GM19240 (cell line): ENCODE measurements at regions not wholly inside any gene's neighbourhood (a gene's known extent, or its start where the extent isn't known, plus 50 kb on each side); places are given as distances from the start of the nearest gene placed in this dataset.

Source experiments
- DNase-seq: peaks from one replicate; pipeline ENCODE4 v3.0.0; 2011; ENCODE audit warnings: low spot score; ENCODE audit not compliant: insufficient read length

DNA sequence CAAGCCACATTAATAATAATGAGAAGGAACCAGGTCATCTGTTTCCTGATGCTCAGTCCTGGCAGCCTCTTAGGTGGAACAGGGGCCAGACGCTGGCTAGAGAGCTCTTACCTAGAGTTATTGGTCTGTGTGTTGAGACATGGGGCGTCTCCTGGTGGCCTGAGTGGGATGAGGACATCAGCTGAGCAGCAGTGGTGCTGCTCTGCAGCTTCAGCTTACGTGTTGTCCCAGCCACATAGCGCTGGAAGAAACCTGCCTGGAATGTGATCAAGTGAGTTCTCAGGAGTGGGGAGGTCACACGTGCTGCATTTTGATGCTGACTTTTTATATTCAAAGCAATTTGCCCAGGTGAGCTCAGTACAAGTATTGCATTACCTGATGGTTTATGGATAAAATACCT, 355.4 kb downstream of the CDH26 start:
- DNase-seq: no peak

DNA sequence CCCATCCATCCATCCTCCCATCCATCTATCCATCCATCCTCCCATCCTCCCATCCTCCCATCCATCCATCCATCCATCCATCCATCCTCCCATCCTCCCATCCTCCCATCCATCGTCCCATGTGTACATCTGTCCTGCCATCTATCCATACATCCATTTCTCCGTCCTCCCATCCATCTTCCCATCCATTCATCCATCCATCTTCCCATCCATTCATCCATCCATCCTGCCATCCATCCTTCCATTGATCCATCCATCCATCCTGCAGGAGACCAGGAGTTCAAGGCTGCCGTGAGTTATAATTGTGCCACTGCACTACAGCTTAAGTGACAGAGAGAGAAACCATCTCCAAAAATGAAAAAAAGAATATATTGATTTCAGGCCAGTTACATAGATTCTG, 356.5 kb downstream of the CDH26 start:
- DNase-seq: no peak

DNA sequence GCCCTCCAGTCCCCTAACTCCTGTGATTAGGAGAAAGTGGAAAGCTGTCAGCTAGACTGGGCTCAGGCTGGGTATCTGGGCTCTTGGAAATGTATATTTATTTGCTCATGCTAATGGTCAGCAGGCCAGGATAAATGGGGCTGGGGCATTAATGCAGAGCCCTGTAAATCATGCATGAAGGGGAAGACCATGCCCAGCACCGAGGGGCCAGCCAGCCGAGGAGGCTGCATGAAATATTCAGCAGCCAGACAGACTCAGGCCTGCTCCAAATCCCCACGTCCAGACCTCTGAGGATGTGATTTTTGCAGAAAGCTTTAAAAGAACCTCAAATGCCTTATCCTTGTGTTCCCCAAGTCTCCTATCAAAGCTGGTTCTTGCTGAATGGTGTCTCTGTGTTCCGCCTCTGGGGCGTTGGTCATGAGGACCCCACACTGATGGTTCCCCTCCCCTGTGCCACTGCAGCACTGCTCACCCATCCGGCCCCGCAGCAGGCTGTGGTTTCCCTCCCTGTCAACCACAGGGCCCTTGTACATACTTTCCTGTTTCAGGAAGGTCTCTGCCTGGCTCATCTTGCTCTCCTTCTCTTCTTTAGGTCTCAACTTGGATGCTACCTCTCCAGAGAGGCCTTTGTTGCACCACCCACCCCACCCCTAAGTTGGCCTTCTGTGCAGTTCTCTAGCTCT, 358.4 kb downstream of the CDH26 start:
- no peak for DNase-seq

DNA sequence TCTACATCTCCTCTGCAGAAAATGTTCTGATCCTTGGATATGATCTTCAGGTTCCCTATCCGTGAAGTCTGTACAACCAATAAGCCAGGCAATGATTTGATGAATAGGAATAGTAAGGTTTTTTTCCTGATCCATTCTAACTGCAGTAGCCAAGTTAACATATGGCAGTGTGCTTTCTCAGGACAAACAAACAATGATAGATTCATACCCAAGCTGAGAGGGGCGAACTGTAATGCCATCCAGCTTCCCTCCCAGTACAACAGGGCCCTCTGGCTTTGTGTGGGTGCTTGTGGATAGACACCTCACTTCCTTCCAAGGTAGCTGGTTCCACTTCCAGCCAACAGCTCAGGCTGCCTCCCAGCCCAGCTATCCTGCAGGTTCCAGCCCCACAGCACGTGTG, 359.2 kb downstream of the CDH26 start:
- no peak for DNase-seq

DNA sequence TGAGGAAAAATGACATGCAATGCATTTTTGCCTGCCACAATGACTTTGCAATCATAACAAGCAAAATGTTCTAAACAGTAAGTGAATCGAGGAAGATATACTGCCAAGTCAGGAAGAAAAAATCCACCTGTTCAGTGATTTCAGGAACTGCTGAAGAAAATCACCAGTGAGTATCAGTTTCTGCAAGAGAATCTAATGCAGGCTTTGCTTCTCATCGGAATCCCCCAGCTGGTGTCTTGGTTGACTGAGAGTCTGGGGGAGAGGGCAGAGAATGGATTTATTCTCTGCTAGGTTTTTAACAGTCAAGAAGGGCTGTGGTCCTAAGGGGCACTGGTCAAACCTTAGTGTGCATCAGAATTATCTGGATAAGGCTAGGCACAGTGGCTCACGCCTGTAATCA, 363.4 kb downstream of the CDH26 start:
- no peak for DNase-seq

DNA sequence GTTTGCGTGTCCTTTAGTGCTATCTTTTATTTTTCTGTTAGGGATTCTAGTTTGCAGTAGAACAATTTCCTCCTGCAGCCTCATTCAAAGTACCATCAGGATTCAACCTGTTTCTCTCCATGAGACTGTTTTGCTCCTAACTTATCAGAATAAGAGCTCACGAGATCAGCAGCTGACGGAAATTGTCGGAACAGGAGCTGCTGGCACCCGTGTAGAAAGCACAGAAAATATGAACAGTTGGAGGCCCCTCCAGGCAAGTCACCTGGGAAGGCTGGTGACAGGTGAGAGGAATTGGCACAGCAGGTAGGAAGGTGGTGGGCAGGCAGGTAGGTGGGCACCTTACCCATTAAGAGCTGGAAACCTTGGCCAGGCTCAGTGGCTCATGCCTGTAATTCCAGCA, 368.6 kb downstream of the CDH26 start:
- DNase-seq: no peak

DNA sequence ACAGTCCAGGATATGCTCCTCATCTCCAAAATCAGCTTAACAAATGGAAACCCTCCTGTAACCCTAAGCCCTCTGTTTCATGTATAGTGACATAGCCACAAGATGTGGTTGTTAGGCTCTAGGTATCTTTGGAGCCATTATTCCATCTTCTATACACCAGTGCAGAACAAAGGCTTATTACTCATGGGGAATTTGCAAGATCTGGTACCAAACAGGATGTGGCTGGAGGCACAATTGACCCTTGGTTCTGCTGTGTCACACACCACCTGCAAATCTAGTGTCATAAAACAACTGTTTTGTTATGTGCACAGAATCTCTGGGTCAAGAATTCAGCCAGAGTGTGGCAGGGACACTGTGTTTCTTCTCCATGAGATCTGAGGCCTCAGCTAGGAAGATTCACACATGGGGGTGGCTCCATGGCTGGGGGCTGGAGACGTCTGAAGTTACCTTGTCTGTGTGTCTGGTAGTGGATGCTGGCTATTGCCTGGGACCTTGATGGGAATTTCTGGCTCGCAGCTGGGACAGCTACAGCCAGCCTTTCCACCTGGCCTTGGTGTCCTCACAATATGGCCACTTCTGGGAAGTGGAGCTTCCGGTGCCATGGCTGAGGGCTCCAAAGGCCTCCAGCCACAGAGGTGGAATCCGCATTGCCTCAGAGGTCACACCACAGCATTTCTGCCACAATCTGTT, 369.9 kb downstream of the CDH26 start:
- no peak for DNase-seq

DNA sequence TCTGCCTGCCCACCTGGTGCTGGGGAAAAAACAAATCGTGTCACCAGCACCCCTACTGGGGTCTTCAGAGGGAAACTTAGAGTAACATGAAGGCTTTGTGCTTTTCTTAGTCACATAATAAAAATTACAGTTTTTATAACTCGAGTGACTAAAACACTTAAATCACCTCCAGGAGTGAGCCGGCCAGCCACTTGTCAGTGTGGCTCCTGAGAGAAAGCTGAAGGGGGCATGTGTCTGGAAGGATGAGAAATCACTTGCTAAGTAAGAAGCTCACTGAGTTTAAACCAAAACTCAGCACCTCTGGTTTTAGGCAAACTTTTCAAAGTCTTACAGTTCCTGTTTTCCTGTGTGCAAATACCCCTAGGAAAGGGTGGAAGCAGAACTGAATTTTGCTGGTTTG, 372.2 kb downstream of the CDH26 start:
- no peak for DNase-seq

DNA sequence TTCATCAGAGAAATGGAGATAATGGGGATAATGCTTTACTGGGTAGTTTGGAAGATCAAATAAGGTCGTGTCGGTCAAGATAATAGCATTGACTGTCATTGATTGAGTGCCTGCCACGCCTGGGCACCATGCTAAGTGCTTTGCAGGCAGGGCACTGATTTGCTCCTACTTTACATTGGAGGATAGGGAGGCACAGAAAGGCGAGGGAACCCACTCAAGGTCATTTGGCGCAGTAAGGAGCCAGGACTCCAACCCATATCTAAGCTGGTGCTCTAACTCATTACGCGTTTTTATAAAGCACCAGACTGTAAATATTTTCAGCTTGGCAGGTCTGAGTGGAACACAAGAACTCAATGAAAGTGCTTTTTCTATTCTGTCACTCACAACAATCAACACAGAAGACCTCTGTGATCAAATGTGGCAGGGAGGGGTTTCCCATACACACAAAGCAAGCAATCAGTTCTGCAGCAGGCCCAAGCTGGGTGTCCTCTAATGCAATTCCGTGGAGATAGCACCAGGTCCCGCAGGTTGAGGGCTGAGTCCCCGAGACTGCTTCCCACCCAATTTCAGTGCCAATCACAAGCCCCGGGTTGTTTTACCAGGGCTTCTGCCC, 373.6 kb downstream of the CDH26 start:
- no peak for DNase-seq

DNA sequence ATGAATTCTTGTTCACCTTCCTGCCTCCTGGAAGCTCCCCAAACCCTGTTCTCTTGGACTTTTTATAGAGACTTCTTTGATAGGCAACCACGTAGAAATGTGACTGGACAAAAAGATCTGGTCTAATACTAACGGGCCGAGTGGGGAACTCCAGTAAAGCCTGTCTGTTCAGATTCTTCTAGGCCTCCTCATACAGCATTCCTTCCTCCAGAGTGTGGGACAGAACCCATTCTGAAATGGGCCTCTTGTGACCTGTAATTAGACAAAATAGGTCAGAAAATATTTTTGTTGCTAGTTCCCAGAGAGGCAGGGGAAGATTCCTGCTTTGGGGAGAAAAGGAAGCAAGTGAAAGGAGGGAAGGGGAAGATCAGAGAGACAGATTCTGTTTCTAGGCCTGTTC, 374.3 kb downstream of the CDH26 start:
- no peak for DNase-seq

DNA sequence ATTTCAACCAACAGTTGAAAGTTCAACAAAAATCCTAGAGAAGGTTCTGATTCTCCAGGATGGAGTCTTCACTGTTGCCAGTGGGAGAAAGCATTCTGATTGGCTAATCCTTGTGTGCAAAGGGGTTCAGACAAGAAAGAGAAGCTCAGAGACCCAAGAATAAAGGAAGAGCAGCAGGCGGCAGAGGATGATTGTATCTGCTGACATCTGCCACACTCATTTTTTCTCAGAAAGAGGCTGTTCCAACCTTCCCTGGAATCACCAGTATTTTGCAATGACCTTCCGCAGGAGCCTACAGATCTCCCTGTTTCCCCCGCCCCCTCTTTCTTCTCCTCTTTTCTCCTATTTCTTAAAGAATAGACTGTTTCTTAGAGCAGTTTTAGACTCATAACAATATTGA, 376.7 kb downstream of the CDH26 start:
- DNase-seq: no peak

DNA sequence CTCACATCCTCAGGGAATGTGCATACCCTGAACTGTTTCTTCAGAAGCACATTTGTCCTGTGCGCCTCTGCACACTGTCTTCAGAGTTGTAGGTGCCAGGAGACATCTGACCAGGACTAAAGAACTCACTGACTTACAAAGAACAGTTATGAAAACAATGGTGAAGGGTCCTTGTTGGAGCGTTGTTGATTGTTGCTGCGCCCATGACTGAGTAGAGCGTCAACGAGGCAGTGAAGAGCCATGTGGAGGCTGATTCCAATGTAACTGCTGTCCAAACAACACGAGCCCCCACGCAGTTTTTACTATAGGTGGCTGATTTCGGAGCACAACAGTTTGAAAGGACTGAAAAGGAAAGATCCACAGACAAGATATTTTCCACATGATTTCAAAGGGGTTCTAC, 380.3 kb downstream of the CDH26 start:
- DNase-seq: no peak

DNA sequence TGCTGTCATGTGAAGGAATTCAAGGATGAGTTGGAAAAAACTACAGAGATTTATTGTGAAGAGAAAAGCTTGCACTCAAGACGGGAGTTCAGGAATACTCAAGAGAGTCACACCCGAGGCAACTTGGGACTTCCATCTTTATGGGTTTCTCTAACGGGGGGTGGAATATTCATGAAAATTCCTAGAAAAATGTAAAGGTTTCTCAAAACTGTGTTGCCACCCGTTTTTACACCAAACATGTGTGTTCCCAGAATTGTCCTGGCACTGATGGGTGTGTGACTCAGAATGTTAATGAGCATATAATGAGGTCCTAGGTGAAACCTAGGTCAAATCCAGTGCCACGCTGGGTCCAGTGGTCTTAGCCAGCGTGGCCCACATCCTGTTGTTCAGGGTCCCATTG, 381.5 kb downstream of the CDH26 start:
- no peak for DNase-seq

DNA sequence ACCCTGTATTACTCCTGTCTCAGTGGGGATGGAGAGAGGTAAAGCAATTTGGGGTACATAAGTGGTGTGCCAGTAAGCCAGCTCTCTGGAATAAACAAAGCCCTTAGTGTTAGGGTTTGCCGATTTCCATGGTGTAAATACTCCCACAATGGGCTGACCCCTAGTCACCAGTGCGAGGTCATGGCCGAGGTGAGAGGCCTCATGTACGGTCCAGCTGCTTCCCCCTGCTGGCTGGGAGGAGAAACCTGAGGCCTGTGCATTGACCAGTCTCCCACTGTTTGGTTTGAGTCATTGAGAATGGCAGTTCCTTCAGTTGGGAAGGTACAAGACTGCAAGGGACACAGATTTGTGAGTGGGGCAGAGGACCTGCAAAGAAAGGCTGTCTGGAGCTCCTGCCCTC, 382.0 kb downstream of the CDH26 start:
- DNase-seq: no peak

DNA sequence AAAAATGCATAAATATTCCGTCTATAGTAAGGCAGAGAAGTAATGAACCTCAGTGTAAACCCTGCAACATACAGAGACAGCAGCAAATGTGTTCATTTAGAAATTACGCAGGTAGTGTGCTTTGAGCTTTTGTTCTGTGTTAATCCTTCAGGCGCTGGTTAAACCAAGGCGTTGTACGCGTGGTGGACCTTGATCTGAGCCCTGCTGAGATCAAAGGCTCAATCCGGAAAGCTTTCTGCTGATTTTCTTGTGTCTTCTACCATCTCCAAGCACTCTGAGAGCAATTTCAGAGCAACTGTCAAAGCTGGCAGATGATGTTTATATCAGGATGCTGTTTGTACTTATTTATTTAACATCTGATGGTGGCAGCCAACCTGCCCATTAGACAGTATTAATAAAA, 382.8 kb downstream of the CDH26 start:
- DNase-seq: no peak

DNA sequence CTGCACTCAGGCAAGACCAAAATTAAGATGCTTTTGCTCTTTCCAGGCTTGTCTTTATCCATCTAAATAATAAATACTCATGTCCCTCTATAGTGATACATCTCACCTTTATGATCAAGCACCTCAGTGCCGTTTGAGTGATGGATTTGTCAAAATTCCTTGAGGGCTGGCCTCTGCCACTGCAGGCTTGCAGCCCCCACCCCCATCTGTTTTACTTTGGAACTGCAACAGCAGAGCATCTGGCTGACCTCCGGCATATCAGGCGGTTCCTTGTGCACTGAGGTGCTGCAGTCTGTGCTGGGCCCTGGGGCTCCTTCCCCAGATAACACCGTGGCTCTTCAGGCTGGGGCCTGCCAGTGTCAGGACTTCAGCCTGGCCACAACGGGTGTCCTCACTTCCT, 386.9 kb downstream of the CDH26 start:
- DNase-seq: no peak

DNA sequence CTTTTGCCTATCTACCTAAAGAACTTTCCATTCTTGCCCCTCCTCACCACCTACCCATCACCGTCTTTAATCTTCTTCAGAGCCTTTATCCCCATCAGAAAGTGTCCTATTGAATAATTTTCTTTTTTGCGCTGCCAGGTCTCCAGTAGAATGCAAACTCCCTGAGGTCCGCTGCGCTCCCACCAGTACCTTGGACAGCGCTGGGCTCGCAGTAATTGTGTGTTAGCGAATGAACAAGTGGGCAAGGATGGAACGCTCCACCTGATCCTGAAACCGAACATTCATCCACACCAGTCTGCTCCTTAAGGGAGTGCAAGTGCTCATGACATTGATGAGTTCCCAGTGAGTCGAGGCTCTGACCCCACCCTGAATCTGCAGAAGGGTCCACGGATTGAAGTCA, 391.2 kb downstream of the CDH26 start:
- no peak for DNase-seq

DNA sequence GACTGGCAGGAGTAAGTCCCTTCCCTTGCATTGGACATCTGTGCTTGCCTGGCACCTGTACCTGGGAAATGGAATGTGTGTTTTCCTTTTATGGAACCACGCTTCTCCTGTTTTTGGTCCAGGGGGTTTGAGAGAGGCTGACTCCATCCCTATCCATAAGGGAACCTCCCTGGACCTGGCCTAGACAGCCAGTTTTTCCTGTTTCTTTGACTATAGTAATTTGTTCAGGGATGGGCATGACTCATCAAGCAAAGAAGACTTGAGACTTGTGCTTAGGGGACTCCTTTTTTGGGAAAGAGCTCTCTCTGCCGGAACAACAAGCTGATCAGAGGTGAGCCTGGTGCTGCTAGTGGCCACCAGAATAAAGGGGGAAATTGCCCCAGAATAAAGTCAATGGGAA, 393.8 kb downstream of the CDH26 start:
- no peak for DNase-seq

DNA sequence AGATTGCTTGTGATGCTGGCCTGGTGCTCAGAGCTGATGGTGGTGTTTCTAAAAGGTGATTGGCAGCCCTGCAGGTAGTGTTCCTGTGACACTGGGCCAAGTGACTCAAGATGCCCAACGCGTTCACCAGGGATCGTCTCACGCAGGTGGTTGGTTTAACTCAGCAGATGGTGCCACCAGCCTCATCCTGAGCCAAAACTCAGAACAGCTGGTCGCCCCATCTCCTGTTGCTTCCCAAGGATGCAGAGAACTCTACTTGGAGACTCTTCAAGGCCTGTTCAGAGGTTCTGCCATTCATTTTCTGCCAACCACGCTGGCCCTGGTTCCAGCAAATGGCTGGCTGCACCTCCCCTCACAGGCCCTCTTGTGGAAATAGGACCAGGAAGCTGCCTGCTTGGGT, 394.4 kb downstream of the CDH26 start:
- DNase-seq: no peak

DNA sequence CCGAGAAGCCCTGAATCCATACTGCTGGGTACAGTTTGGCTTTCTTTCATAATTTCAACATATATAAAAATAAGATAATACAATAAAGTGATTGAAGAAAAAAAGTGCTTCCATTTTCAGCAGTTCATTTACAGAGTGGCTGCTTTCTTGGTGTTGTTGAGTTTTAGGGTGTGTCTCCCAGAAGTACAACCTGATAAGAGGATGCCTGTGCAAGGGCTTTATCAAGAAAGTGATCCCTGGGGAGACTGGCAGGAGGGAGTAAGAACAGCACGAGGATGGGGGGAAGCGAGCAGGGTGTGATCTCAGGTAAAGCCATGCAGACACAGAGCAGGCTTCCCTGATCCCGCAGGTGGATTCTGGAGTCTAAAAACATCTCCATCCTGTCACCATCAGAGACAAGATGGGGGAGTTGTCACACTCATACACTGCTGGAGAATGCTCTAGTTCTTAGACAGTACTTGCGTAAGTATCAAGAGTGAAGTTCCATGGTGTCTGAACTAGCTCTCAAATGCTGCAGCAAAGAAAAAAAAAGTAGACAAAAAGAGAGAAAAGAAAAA, 395.9 kb downstream of the CDH26 start:
- DNase-seq: no peak

DNA sequence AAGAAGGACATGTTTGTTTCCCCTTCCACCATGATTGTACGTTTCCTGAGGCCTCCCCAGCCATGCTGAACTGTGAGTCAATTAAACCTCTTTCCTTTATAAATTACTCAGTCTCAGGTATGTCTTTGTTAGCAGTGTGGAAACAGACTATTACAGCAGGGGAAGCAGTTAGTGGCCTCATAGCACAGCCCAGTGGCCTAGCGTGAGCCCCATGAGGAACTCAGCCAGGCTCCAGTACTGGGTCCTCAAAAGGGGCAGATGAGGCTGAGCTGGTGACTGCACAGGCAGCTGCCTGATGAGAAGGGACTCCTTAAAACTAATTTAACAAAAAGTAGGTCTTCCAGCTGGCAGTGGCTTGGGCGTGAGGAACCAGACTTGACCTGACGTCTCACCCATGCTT, 399.9 kb downstream of the CDH26 start:
- no peak for DNase-seq

DNA sequence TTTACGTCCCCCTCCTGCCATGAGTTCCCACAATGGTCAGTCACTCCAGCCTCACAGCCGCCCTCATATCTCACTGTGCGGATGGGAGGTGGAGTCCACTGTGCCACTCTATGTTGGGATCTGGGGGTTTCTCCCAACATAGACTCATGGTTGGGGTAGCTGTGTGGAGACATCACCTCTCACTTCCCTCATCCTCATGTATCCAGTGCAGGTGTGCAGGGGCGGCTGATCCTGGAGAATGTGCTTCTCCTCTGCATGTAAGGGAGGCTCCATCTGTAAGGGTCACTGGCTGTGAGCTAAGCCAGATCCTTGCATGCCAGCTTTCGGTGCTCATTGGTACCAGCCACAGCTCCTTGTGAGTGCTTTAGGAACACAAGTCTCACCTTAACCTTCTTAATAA, 400.8 kb downstream of the CDH26 start:
- DNase-seq: no peak
